Activated B cell treated with CpG ODN at 0.5 μM for 24 hours (primary cell): ENCODE measurements at regions not wholly inside any gene's neighbourhood (a gene's known extent, or its start where the extent isn't known, plus 50 kb on each side); places are given as distances from the start of the nearest gene placed in this dataset.

Experiments used
- ATAC-seq: fragments of 200-7000 bp; cut with Tn5 transposase; one replicate; pipeline ENCODE4 v1.10.0; 2021; ENCODE audit warnings: low read depth, mild to moderate bottlenecking, moderate library complexity
- CTCF ChIA-PET: fragments of 350-600 bp; sonication (Branson Sonifier 250); formaldehyde crosslinking; loops from one replicate; lab custom pipeline; 2021; ENCODE audit warnings: antibody characterized with exemption; lab: Charles Lee
- POLR2A ChIA-PET: fragments of 350-600 bp; sonication (Branson Sonifier 250); formaldehyde crosslinking; loops from one replicate; lab custom pipeline; 2021; ENCODE audit warnings: antibody characterized with exemption; lab: Charles Lee
- DNase-seq: peaks from one replicate; pipeline ENCODE4 v3.0.0; 2022
- H3K27ac Mint-ChIP-seq: one replicate; pipeline ENCODE4 v1.8.0; 2020; ENCODE audit warnings: mixed read lengths
- H3K27me3 Mint-ChIP-seq: one replicate; pipeline ENCODE4 v1.8.0; 2021; ENCODE audit warnings: mixed read lengths
- H3K36me3 Mint-ChIP-seq: one replicate; pipeline ENCODE4 v1.8.0; 2021; ENCODE audit warnings: low read depth, mixed read lengths
- H3K4me1 Mint-ChIP-seq: one replicate; pipeline ENCODE4 v1.8.0; 2021; ENCODE audit warnings: mixed read lengths
- H3K4me3 Mint-ChIP-seq: one replicate; pipeline ENCODE4 v1.8.0; 2020; ENCODE audit warnings: mild to moderate bottlenecking, mixed read lengths
- H3K9me3 Mint-ChIP-seq: one replicate; pipeline ENCODE4 v1.8.0; 2020; ENCODE audit warnings: mixed read lengths
- intact Hi-C: fragments of 100-400 bp; cut with micrococcal nuclease; formaldehyde crosslinking; loops from one replicate; pipeline ENCODE4 v1.15.1; 2024
- TF ChIP-seq, protein P1 (sequence below): fragments of 200-600 bp; IDR thresholded peaks from one replicate; pipeline ENCODE4 v1.8.0; 2022; ENCODE audit warnings: antibody characterized with exemption, mild to moderate bottlenecking

DNA sequence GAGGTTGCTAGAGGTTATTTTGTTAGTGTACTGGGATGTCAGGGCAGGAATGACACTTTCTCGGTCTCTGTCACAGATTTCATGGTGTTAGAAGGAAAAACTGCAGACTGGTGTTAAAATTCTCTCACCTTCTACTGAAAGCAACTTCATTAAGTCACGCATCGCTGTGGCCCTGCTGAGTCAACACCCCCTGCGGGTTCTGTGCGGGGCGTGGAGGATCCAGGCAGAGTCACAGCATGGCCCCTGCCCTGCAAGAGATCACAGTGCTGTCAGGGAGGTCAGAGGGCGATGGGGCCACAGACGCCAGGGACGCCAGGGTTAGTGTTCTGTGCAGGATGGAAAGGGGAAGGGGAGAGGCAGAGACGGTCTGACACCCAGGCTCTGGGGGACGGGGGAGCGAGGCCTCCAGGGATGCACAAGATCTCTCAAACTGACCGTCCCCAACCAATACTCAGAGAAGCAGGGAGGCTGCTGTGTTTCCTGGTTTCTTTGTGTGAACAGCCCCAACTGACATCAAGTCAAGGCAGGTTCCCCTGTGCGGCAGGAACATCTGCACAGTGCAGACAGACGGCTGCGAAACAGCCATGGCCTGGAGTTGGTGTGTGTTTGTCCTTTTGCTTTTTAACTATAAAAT, 354.9 kb upstream of the SALL3 start:
- TF ChIP-seq, protein P1, sequence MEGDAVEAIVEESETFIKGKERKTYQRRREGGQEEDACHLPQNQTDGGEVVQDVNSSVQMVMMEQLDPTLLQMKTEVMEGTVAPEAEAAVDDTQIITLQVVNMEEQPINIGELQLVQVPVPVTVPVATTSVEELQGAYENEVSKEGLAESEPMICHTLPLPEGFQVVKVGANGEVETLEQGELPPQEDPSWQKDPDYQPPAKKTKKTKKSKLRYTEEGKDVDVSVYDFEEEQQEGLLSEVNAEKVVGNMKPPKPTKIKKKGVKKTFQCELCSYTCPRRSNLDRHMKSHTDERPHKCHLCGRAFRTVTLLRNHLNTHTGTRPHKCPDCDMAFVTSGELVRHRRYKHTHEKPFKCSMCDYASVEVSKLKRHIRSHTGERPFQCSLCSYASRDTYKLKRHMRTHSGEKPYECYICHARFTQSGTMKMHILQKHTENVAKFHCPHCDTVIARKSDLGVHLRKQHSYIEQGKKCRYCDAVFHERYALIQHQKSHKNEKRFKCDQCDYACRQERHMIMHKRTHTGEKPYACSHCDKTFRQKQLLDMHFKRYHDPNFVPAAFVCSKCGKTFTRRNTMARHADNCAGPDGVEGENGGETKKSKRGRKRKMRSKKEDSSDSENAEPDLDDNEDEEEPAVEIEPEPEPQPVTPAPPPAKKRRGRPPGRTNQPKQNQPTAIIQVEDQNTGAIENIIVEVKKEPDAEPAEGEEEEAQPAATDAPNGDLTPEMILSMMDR: no peak
- DNase-seq: no peak
- ChIA-PET POLR2A (no interaction called here), CTCF (no interaction called here)
- Mint-ChIP-seq H3K27me3 (peaks cover 4% of the 10 kb centered on the region), H3K36me3 (no peaks in the 10 kb centered on the region), H3K27ac (no peak overlapping the region), H3K4me1 (peaks cover 10% of the 10 kb centered on the region), H3K4me3 (no peak overlapping the region), H3K9me3 (peaks cover 2% of the 10 kb centered on the region)
- intact Hi-C loops: no loop called here
- no peak for ATAC-seq

DNA sequence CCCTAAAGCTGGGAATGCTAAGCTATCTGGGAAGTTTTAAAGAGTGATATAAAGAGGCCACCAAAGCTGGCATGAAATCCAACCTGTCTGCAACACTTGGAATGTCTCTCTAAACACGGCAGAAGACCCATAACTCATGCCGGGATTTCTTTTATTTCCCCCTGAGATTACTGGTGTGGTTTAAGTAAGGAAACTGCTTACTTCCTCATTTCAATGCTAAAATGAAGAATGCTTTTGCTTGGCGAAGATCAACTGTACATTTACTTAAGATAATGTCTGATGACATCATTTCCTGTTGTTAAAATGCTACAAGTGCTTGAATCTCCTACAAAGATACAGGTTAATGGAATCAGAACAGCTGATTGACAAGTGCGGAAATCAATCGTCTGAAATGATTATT, 353.8 kb upstream of the SALL3 start:
- intact Hi-C loops: no loop called here
- Mint-ChIP-seq H3K36me3 (no peaks in the 10 kb centered on the region), H3K4me1 (peaks cover 10% of the 10 kb centered on the region), H3K9me3 (peaks cover 2% of the 10 kb centered on the region), H3K27me3 (peaks cover 4% of the 10 kb centered on the region), H3K27ac (no peak overlapping the region), H3K4me3 (no peak overlapping the region)
- CTCF ChIA-PET: no interaction called here
- ATAC-seq: no peak
- TF ChIP-seq, protein P1: no peak
- DNase-seq: no peak
- POLR2A ChIA-PET: no interaction called here

DNA sequence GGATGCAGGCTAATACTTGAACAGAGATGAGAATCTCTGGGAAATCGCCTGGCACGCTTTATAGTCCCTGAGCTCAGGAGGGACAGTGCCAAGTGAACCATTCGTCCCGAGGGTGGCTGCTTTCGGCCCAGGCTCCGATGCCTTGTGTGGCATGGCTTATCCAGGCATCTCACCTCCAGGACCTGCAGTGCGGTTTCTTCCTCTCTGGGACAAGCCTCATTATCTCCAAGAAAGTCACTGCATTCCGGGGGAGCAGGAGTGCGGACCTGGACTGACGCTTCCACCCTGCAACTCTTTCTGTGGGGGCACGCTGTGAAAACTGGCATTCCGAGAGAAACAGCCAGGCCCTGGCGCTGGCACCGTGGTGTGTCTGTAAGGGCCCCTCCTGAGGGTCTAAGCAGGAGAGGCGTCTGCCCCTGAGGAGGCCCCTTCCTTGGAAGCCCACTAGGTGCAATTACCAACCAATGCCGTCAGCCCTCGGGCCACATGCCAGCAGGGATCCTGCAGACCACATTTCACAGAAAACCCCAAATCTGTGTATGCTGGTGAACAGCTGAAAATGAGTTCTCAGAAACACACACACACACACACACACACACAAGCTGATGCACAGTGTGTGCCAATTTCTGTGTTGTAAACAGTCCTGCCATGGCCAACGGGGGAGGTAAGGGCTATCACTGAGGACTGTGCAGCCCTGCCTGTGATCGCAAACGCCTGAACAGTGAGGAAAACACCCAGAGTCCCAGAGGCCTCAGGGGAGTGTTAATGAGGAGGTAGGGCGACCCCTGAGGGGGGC, 351.9 kb upstream of the SALL3 start:
- peaks cover 2% of the 10 kb centered on the region for H3K9me3 Mint-ChIP-seq
- peaks cover 4% of the 10 kb centered on the region for H3K27me3 Mint-ChIP-seq
- ChIA-PET CTCF (no interaction called here), POLR2A (no interaction called here)
- DNase-seq: no peak
- TF ChIP-seq, protein P1: no peak
- ATAC-seq: no peak
- no peaks in the 10 kb centered on the region for H3K36me3 Mint-ChIP-seq
- H3K4me1 Mint-ChIP-seq: peaks cover 10% of the 10 kb centered on the region
- H3K27ac Mint-ChIP-seq: no peak overlapping the region
- intact Hi-C loops: no loop called here
- H3K4me3 Mint-ChIP-seq: no peak overlapping the region

DNA sequence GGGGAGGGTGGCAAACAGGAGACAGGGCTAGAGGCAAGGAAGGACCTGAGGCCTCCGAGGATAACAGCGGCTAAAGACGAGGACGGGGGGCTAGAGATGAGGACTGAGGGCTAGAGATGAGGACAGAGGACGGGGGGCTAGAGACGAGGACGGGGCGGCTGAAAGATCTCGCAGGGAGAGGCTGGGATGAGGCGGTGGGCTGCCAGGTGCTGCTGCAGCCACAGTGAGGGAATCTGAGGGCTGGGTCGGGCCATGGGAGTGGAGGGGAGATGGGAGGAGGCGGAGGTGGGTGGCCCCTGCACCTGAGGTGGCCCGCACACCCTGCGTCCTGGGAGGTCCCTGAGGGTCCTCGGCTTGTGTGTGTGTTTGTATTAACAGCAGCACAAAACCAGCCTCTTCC, 350.2 kb upstream of the SALL3 start:
- H3K27ac Mint-ChIP-seq: no peak overlapping the region
- ATAC-seq (no peak), DNase-seq (no peak)
- TF ChIP-seq, protein P1: no peak
- H3K4me3 Mint-ChIP-seq: no peak overlapping the region
- POLR2A ChIA-PET: no interaction called here
- peaks cover 4% of the 10 kb centered on the region for H3K27me3 Mint-ChIP-seq
- CTCF ChIA-PET: no interaction called here
- H3K4me1 Mint-ChIP-seq: peaks cover 10% of the 10 kb centered on the region
- no peaks in the 10 kb centered on the region for H3K36me3 Mint-ChIP-seq
- intact Hi-C loops: no loop called here
- H3K9me3 Mint-ChIP-seq: peaks cover 2% of the 10 kb centered on the region

DNA sequence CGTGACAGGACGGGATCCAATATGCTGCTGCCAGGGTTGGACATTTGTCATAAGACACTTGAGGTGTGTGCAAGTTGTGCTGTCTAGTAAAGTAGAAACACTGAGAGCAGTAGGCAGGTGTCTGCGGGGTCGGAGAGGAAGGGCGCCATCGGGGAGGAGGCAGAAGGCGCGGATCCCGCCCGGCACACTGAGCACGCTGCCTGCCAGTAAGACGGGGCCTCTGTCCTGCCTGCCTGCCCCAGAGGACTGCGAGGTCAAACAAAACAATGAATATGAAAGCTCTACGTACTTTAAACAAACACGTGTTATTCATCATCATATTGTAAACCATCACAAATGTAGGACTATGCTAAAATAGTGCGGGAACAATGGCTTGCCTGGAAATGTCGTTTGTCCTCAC, 349.3 kb upstream of the SALL3 start:
- H3K27ac Mint-ChIP-seq: no peak overlapping the region
- intact Hi-C loops: no loop called here
- ChIA-PET POLR2A (no interaction called here), CTCF (no interaction called here)
- ATAC-seq (no peak), DNase-seq (no peak)
- H3K36me3 Mint-ChIP-seq: no peaks in the 10 kb centered on the region
- TF ChIP-seq, protein P1: no peak
- peaks cover 8% of the 10 kb centered on the region for H3K4me1 Mint-ChIP-seq
- H3K4me3 Mint-ChIP-seq: no peak overlapping the region
- no peaks in the 10 kb centered on the region for H3K27me3 Mint-ChIP-seq
- peaks cover 2% of the 10 kb centered on the region for H3K9me3 Mint-ChIP-seq
